Thoracic aorta (tissue), 2 donors: ENCODE measurements at regions not wholly inside any gene's neighbourhood (a gene's known extent, or its start where the extent isn't known, plus 50 kb on each side); places are given as distances from the start of the nearest gene placed in this dataset.

ENCODE experiments used
- ATAC-seq: fragments of 150-250 bp; one replicate; pipeline ENCODE4 v1.8.0; 2017; ENCODE audit warnings: low read depth; ENCODE audit not compliant: insufficient number of reproducible peaks, low FRiP score
- DNase-seq: peaks from one replicate; pipeline ENCODE4 v3.0.0-alpha.2; 2020; ENCODE audit warnings: low spot score
- H3K27ac ChIP-seq, 2 donors: fragments of 200-600 bp; sonication (generic); 1 replicate in 1 of 2; 2 replicates in 1 of 2; pipeline ENCODE4 v1.5.1; 2016; ENCODE audit warnings: mild to moderate bottlenecking in 2 of 2, moderate library complexity in 2 of 2
- H3K27me3 ChIP-seq: fragments of 200-600 bp; sonication (generic); replicated peaks from 2 replicates; pipeline ENCODE4 v1.6.0; 2016; ENCODE audit warnings: mild to moderate bottlenecking; ENCODE audit not compliant: insufficient read depth
- H3K36me3 ChIP-seq: fragments of 200-600 bp; sonication (generic); one replicate; pipeline ENCODE4 v1.5.1; 2016
- H3K4me1 ChIP-seq, 2 donors: fragments of 200-600 bp; sonication (generic); 1 replicate in 1 of 2; 2 replicates in 1 of 2; pipeline versions ENCODE4 v1.5.1 to v1.6.0; 2016; ENCODE audit warnings: low read depth in 2 of 2, mild to moderate bottlenecking in 1 of 2; ENCODE audit not compliant: control insufficient read depth in 1 of 2
- H3K4me3 ChIP-seq: fragments of 200-600 bp; sonication (generic); 2 replicates; pipeline ENCODE4 v1.5.1; 2016; ENCODE audit warnings: mild to moderate bottlenecking
- H3K9me3 ChIP-seq: fragments of 200-600 bp; sonication (generic); 2 replicates; pipeline ENCODE4 v1.5.1; 2016
- TF ChIP-seq, protein P1 (sequence below): fragments of 200-600 bp; sonication (generic); IDR thresholded peaks from one replicate; pipeline ENCODE4 v1.5.1; 2019; ENCODE audit warnings: antibody characterized with exemption

DNA sequence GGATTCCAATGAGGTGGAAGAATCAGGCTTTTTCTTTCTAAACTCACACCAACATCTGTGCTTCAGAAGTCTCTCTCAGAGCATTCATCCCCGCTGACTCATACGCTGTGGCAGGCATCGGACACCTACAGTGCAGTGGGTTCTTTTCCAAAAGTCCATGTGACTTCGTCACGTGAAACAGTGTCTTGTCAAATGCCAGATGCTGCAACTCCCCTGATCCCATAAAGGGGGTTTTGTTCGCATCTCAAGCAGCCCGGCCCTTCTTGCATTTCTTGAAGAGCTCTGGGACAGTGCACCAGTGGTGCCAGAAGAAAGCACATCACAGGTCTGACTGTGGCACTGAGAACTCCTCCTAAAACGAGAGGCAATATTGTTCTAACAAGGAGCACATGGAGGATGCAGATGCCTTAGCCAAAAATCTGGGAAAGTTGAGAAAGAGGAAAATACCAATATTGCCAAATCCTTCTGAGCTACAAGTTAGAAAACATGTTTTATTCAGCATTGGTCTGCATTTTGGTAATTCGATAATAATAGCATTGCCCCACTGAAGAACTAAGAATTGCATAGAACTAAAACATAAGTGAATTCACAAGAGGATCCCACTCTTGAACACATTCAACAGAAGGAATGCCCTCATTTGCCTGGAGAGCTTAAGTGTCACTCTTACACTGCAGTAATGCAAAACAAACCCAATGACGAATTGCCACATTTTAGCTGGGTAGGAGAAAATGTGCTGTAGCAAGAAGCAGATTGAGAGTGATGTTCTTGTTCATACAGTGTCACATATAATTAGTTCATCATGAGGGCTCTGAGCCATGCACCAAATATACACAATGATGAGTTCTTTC, 204.4 kb downstream of the CXCL12 start:
- Histone ChIP-seq H3K4me1 (peaks cover 0 to 16% of the 10 kb centered on the region in 2 donors), H3K9me3 (no peaks in the 10 kb centered on the region), H3K36me3 (no peaks in the 10 kb centered on the region), H3K4me3 (no peak overlapping the region), H3K27ac (no peak overlapping the region), H3K27me3 (no peaks in the 10 kb centered on the region)
- ATAC-seq (no peak), DNase-seq (no peak)
- TF ChIP-seq, protein P1, sequence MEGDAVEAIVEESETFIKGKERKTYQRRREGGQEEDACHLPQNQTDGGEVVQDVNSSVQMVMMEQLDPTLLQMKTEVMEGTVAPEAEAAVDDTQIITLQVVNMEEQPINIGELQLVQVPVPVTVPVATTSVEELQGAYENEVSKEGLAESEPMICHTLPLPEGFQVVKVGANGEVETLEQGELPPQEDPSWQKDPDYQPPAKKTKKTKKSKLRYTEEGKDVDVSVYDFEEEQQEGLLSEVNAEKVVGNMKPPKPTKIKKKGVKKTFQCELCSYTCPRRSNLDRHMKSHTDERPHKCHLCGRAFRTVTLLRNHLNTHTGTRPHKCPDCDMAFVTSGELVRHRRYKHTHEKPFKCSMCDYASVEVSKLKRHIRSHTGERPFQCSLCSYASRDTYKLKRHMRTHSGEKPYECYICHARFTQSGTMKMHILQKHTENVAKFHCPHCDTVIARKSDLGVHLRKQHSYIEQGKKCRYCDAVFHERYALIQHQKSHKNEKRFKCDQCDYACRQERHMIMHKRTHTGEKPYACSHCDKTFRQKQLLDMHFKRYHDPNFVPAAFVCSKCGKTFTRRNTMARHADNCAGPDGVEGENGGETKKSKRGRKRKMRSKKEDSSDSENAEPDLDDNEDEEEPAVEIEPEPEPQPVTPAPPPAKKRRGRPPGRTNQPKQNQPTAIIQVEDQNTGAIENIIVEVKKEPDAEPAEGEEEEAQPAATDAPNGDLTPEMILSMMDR, result no peak

DNA sequence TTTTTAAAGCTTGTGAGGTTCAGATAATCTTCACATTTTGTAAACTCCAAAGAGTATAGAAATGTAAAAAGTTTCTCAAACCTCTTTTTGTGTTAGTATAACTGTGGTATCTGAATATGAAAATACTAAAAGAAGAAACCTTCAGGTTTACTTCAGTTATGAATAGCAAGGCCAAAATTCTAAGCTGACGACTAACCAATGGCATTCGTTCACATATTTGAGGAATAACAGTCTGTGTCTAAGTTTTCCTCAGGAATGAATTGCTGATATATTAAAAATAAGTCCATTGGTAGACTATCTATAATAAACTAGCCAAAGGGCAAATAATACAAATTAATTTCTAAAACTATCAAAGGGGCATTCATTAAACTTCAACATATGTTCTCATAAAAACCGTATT, 206.0 kb downstream of the CXCL12 start:
- Histone ChIP-seq H3K27ac (no peak overlapping the region), H3K9me3 (no peaks in the 10 kb centered on the region), H3K27me3 (no peaks in the 10 kb centered on the region), H3K4me1 (peaks cover 0 to 12% of the 10 kb centered on the region in 2 donors), H3K4me3 (no peak overlapping the region), H3K36me3 (no peaks in the 10 kb centered on the region)
- DNase-seq (no peak), ATAC-seq (no peak)
- TF ChIP-seq, protein P1, result no peak

DNA sequence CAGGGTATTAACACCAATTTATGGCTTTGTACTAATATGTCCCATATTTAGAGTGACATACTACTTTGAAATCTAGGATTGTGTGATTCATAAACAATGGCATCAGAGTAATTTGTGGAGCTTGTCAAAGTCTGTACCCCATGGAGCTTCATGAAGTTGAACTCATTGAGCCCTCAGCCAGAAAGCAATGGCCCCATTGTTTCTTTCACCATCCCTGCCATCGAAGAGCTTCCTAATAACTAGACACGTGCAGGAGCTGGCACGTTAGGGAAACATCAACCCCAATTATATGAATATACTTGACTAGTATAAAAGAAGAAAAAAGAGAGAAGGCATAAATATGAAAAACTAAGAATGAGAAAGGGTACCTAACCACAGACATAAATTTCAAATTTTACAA, 206.6 kb downstream of the CXCL12 start:
- Histone ChIP-seq H3K9me3 (no peaks in the 10 kb centered on the region), H3K4me1 (peaks cover 0 to 15% of the 10 kb centered on the region in 2 donors), H3K4me3 (no peak overlapping the region), H3K36me3 (no peaks in the 10 kb centered on the region), H3K27me3 (no peaks in the 10 kb centered on the region), H3K27ac (no peak overlapping the region)
- ATAC-seq (no peak), DNase-seq (no peak)
- TF ChIP-seq, protein P1, result no peak

DNA sequence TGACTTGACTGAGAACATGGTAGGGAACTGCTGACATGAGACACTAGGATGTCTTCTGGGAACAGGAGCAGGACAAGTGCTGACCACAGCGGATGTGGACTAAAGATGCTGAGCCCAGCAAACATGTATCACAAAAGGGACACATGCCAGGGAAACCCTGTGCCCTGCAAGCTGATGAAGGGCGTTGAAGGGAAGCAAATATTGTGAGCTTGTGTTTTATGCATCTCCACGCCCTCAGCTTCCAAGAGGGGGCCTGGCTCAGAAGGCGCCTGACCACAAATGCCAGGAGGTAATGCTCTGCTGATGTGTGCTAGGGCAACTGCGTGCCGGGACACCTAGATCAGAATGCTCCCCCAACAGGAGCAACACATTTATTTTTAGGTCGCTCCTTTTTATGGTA, 207.3 kb downstream of the CXCL12 start:
- Histone ChIP-seq H3K9me3 (no peaks in the 10 kb centered on the region), H3K4me1 (peaks cover 0 to 22% of the 10 kb centered on the region in 2 donors), H3K4me3 (no peak overlapping the region), H3K27me3 (no peaks in the 10 kb centered on the region), H3K27ac (no peak overlapping the region), H3K36me3 (no peaks in the 10 kb centered on the region)
- no peak for DNase-seq
- TF ChIP-seq, protein P1, result no peak
- ATAC-seq, result no peak

DNA sequence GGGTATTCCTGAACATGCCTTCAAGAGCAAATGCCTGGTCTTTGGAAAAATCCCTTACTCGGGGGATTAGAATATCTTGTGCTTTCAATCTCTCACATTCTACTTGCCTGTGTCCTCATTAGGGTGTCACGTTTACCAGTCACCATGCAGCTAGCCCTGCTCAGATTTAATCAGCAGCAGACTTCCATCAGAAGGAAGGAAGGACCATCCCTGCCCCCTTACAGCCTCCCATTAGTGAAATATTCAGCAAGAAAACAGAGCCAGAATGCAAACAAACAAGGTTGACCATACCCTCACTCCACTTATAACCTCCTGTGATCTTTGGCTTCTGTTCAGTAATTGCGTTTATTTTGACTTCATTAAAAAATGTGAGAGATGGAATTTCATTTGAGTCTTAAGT, 208.6 kb downstream of the CXCL12 start:
- TF ChIP-seq, protein P1, result no peak
- no peak overlapping the region for H3K4me3 ChIP-seq
- ATAC-seq (no peak), DNase-seq (no peak)
- H3K27ac ChIP-seq, result no peak overlapping the region
- H3K36me3 ChIP-seq, result no peaks in the 10 kb centered on the region
- no peaks in the 10 kb centered on the region for H3K9me3 ChIP-seq
- H3K27me3 ChIP-seq, result no peaks in the 10 kb centered on the region
- peaks cover 0 to 27% of the 10 kb centered on the region in 2 donors for H3K4me1 ChIP-seq
